ENCODE measurements at regions not wholly inside any gene's neighbourhood (a gene's known extent, or its start where the extent isn't known, plus 50 kb on each side); places are given as distances from the start of the nearest gene placed in this dataset.

DNA sequence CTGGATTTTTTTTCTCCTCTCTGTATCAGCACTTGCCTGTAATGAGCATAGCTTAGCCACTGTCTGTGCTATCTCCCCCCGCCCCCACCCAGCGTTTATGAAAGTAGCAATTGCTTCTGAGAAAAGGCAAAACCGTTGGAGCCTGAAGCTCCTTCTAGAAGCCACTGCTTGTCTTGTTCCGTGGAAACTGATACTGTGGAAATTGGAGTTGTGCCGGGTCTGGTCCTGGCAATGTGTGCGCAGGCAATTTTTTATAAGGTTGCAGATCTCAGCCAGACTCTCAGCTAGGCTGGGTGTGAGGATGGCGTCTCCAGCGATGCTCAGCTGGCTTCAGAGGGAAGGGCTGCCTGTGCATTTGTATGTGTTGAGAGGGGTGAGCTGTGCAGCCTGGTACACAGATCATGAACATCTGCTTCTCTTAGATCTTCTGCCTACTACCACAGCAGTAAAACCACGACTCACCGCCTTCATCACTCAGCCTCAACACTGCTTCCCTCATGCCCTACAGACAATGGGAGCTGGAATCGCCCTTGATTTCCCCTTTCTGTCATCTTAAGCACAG is 72.4 kb upstream of the GTSF1L start:
- DNase-seq = peak in 1 of 5 experiments; percentile 92

DNA sequence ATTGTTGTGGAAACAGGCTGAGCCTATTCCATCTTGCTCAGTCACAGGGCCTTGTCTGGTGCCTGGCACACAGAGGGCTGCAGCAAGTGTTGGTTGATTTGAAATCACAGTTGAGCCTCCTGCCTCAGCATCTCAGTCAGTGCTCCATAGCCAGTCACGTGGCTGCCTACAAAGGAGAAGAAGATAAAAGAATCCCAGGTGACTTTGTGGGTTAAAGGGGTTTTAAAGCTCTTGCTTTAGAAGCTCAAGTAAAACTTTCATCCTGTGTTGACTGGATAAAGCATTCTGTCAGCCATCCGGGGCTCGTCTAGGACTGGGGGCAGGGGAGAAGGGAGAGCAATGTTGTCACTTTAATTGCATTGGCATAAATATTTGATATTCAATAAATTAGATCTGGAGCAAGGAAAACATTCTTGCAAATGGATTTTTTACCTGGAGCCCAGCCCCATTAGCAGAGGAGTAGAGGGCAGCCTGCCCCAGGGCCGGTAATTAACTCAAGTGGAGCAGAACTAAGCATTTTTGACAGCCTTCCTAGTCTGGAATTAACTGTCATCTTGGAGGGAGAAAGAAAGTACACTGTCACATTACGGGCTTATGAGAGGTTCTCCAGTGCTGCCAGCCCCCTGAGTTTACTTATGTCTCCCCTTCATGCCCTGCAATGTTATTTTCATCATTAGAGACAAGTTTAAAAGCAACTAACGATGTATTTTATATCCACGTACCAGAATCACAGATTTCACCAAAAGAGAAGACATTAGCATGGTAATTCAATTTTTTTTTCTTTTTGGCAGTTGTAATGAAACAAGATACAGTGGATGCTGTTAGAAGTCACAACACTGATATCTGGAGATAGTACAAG is 71.7 kb upstream of the GTSF1L start:
- DNase-seq = peak in 1 of 5 experiments; percentile 46

DNA sequence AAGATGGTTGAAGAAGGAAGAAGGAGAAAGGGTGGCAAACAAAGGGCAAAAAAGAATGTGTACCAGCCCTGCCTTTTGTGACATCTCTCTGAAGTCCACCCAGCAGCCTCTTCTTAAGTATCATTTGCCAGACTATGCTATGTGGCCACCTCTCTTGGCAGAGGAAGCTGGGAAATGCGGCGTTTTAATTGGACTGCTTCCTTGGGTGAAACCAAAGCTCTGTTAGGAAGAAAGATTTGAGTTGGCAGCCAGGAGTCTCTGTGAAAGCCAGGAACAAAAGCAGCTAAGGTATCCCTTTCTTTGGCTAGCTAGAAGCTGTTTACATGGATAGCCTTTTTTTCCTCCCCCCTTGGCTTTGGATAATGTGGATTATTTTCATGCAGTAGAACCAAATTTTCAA is 67.5 kb upstream of the GTSF1L start:
- DNase-seq = no peak

DNA sequence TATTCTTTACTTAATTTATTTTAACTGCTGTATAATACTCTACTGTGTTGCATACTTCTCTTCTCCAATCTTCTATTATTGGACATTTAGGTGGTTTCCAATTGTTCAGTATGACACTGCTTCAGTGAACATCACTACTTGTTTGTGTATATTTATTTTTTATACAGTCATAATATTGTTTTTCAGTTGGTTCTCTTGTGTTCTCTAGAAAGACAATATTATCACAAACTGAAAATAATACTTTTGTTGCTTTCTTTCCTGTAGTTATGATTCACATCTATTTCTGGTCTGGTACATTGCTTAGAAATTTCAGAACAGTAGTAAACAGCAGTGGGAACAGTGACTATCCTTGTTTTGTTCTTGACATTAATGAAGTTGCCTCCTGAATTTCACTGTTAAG is 62.8 kb upstream of the GTSF1L start:
- peak in 1 of 5 experiments; percentile 65 for DNase-seq

DNA sequence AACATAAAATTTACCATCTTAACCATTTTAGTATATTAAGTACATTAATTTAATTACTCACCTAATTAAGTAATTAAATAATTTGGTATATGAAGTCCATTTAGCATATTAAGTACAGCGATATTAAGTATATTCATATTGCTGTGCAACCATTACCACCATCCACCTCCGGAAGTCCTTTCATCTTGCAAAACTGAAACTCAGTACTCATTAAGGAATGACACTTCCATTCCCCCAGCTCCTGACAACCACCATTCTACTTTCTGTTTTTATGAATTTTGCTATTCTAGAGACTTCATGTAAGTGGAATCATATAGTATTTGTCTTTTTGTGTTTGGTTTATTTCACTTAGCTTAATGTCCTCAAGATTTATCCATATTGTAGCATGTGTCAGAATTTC is 61.1 kb upstream of the GTSF1L start:
- DNase-seq = peak in 1 of 5 experiments; percentile 82

DNA sequence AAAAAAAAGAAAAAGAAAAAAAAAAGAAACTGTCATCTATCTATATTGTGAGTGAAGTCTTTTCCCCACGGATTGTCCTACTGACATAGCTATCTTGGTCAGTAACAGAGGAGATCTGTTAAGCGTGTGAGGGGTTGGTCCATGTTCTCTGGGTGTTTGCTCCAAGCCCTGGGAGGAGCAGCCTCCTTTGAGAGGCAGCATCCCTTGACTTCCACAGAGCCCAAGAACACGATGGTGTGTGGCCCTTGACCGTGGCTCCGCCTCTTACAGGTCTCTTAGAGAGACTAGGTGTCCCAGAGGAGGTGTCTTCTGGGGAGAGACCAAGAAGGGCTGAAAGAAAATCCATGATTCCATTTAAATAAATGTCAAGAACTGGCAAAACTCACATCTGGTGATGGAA is 60.1 kb upstream of the GTSF1L start:
- DNase-seq = no peak

DNA sequence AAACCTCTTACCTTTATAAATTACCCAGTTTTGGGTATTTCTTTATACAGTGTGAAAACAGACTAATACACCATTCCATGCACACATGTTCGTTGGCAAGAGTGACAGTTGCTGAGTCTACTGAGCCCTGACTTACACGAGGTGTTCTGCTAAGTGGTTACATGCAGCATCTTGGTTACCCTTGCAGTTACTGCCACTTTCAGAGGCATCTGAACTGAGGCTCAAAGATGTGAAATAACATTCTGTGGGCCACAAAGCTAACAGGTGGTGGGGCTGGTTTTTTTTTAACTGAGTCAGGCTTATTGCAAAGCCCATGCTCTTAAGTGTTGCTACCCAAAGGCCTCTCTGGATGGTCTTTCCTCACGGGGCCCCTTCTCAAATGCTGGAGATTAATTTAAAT is 54.4 kb upstream of the GTSF1L start:
- DNase-seq = peak in 1 of 5 experiments; percentile 49

DNA sequence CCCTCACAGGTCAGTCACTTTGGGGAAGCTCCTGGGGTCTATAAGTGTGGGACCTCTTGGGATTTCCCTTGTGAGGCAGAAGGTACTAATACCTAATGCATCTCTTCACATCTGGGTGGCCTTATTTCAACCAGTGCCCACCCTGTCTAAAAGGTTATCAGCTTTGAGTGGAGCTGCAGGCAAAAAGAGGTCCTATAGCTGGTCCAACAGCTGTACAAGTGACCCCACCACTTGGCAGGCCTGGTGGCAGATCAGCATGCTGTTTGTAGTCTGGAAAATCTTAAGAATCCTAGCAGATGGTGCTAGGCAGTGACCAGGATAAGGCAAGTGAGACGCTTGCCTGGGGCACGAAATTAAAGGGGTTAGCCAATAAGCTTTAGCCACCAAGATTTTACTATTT is 51.6 kb upstream of the GTSF1L start:
- peak in 1 of 5 experiments; percentile 22 for DNase-seq

DNA sequence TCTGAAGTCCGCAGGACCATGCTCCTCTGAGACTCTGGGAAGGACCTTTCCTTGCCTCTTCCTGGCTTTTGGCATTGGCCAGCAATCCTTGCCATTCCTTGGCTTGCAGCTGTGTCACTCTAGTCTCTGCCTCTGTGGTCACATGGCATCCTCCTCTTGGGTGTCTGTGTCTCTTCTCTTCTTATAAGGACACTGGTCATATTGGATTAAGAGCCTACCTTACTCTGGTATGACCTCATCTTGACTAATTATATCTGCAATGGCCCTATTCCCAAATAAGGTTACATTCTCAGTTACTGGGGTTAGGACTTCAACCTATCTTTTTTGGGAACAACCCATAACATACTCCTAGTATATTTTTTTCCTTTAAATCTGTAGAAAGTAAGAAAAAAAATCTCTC is 49.9 kb upstream of the GTSF1L start:
- no peak for DNase-seq
